Stimulated activated naive CD4-positive, alpha-beta T cell treated with Interleukin-2 at 50 U/mL for 16 hours (primary cell): ENCODE measurements at regions not wholly inside any gene's neighbourhood (a gene's known extent, or its start where the extent isn't known, plus 50 kb on each side); places are given as distances from the start of the nearest gene placed in this dataset.

ENCODE experiments used
- DNase-seq: peaks from one replicate; lab custom pipeline; 2025; lab: John Stamatoyannopoulos, UW

GRCh38 chr12:24135158-24135850 lies 185.8 kb upstream of the SOX5 start:
- no peak for DNase-seq

GRCh38 chr12:24134092-24134491 lies 184.6 kb upstream of the SOX5 start:
- no peak for DNase-seq

GRCh38 chr12:24133384-24133783 lies 183.9 kb upstream of the SOX5 start:
- no peak for DNase-seq

- no peak for DNase-seq
Measured at GRCh38 chr12:24127919-24128721, 178.7 kb upstream of the SOX5 start.

GRCh38 chr12:24125280-24125679 lies 175.8 kb upstream of the SOX5 start:
- DNase-seq = no peak

- DNase-seq = no peak
Measured at GRCh38 chr12:24121911-24122310, 172.4 kb upstream of the SOX5 start.

GRCh38 chr12:24118668-24119067 lies 169.2 kb upstream of the SOX5 start:
- no peak for DNase-seq

- DNase-seq = no peak
Measured at GRCh38 chr12:24116548-24116947, 167.1 kb upstream of the SOX5 start.

GRCh38 chr12:24113701-24114100 lies 164.2 kb upstream of the SOX5 start:
- DNase-seq = no peak

GRCh38 chr12:24111616-24112015 lies 162.1 kb upstream of the SOX5 start:
- no peak for DNase-seq

GRCh38 chr12:24111086-24111485 lies 161.6 kb upstream of the SOX5 start:
- DNase-seq = no peak

- DNase-seq = no peak
Measured at GRCh38 chr12:24109381-24110039, 160.0 kb upstream of the SOX5 start.

- no peak for DNase-seq
Measured at GRCh38 chr12:24102676-24103075, 153.2 kb upstream of the SOX5 start.

- no peak for DNase-seq
Measured at GRCh38 chr12:24099576-24099975, 150.1 kb upstream of the SOX5 start.

GRCh38 chr12:24095245-24095644 lies 145.8 kb upstream of the SOX5 start:
- no peak for DNase-seq

- DNase-seq = no peak
Measured at GRCh38 chr12:24089510-24089890, 140.0 kb upstream of the SOX5 start.

- no peak for DNase-seq
Measured at GRCh38 chr12:24088751-24089509, 139.5 kb upstream of the SOX5 start.

- no peak for DNase-seq
Measured at GRCh38 chr12:24087294-24087693, 137.8 kb upstream of the SOX5 start.

- no peak for DNase-seq
Measured at GRCh38 chr12:24084800-24085199, 135.3 kb upstream of the SOX5 start.

- DNase-seq = no peak
Measured at GRCh38 chr12:24083838-24084237, 134.4 kb upstream of the SOX5 start.

- DNase-seq = no peak
Measured at GRCh38 chr12:24081606-24082005, 132.1 kb upstream of the SOX5 start.

- DNase-seq = no peak
Measured at GRCh38 chr12:24081092-24081529, 131.6 kb upstream of the SOX5 start.
